Uterus (tissue), 2 donors: ENCODE measurements at regions not wholly inside any gene's neighbourhood (a gene's known extent, or its start where the extent isn't known, plus 50 kb on each side); places are given as distances from the start of the nearest gene placed in this dataset.

Experiments
- CTCF ChIP-seq, 4 experiments: fragments of 200-600 bp in 2 of 4; fragments of 450-650 bp in 2 of 4; sonication (generic) in 2 of 4; IDR thresholded peaks; one replicate each; pipeline ENCODE4 v1.5.1; 2016 to 2019; ENCODE audit warnings: antibody characterized with exemption in 4 of 4, mild to moderate bottlenecking in 2 of 4, moderate library complexity in 1 of 4
- POLR2A ChIP-seq, 2 donors: fragments of 450-650 bp; IDR thresholded peaks; one replicate each; pipeline ENCODE4 v1.6.1; 2016; ENCODE audit warnings: antibody characterized with exemption in 2 of 2, mild to moderate bottlenecking in 1 of 2, moderate library complexity in 1 of 2

GRCh38 chr1:5308249-5308648, 653.8 kb downstream of the AJAP1 start:
- no peak for TF ChIP-seq CTCF (IDR thresholded peaks at IDR 0.05)
- no peak for TF ChIP-seq POLR2A (IDR thresholded peaks at IDR 0.05)
